ENCODE measurements at regions not wholly inside any gene's neighbourhood (a gene's known extent, or its start where the extent isn't known, plus 50 kb on each side); places are given as distances from the start of the nearest gene placed in this dataset.
"Not testable (repeated sequence)": the region's sequence is repeated elsewhere in the genome, so short reads cannot be mapped to it uniquely, and the experiment has no call there.

- not testable (repeated sequence) for DNase-seq (ENCODE audit: low read depth in 2 of 2)
Measured at GRCh38 chr17:13659051-13659450, 57.3 kb upstream of the HS3ST3A1 start.

GRCh38 chr17:13665872-13666635 is 64.3 kb upstream of the HS3ST3A1 start:
- no peak for DNase-seq (ENCODE audit: low read depth in 2 of 2)

- DNase-seq (ENCODE audit: low read depth in 2 of 2) = no peak
Measured at GRCh38 chr17:13671341-13671740, 69.6 kb upstream of the HS3ST3A1 start.

- peak; percentile 1 to 8 for DNase-seq (ENCODE audit: low read depth in 2 of 2)
Measured at GRCh38 chr17:13671771-13672170, 70.0 kb upstream of the HS3ST3A1 start.

- no peak for DNase-seq (ENCODE audit: low read depth in 2 of 2)
Measured at GRCh38 chr17:13678361-13678760, 76.6 kb upstream of the HS3ST3A1 start.

GRCh38 chr17:13678841-13679240 is 77.1 kb upstream of the HS3ST3A1 start:
- no peak for DNase-seq (ENCODE audit: low read depth in 2 of 2)

GRCh38 chr17:13688716-13689115 is 87.0 kb upstream of the HS3ST3A1 start:
- DNase-seq (ENCODE audit: low read depth in 2 of 2) = no peak

- no peak for DNase-seq (ENCODE audit: low read depth in 2 of 2)
Measured at GRCh38 chr17:13690806-13691205, 89.1 kb upstream of the HS3ST3A1 start.

- no peak for DNase-seq (ENCODE audit: low read depth in 2 of 2)
Measured at GRCh38 chr17:13694934-13695333, 93.2 kb upstream of the HS3ST3A1 start.

- DNase-seq (ENCODE audit: low read depth in 2 of 2) = no peak
Measured at GRCh38 chr17:13698832-13699231, 97.1 kb upstream of the HS3ST3A1 start.

GRCh38 chr17:13699261-13699660 is 97.5 kb upstream of the HS3ST3A1 start:
- no peak for DNase-seq (ENCODE audit: low read depth in 2 of 2)

- no peak for DNase-seq (ENCODE audit: low read depth in 2 of 2)
Measured at GRCh38 chr17:13702266-13702665, 100.5 kb upstream of the HS3ST3A1 start.

GRCh38 chr17:13704333-13704732 is 102.6 kb upstream of the HS3ST3A1 start:
- no peak for DNase-seq (ENCODE audit: low read depth in 2 of 2)

- no peak for DNase-seq (ENCODE audit: low read depth in 2 of 2)
Measured at GRCh38 chr17:13705221-13705620, 103.5 kb upstream of the HS3ST3A1 start.

GRCh38 chr17:13721705-13722104 is 120.0 kb upstream of the HS3ST3A1 start:
- no peak for DNase-seq (ENCODE audit: low read depth in 2 of 2)

- no peak for DNase-seq (ENCODE audit: low read depth in 2 of 2)
Measured at GRCh38 chr17:13725288-13725990, 123.7 kb upstream of the HS3ST3A1 start.

- no peak for DNase-seq (ENCODE audit: low read depth in 2 of 2)
Measured at GRCh38 chr17:13727441-13728171, 125.9 kb upstream of the HS3ST3A1 start.

GRCh38 chr17:13728781-13729180 is 127.1 kb upstream of the HS3ST3A1 start:
- DNase-seq (ENCODE audit: low read depth in 2 of 2) = no peak

- no peak for DNase-seq (ENCODE audit: low read depth in 2 of 2)
Measured at GRCh38 chr17:13729466-13730134, 127.9 kb upstream of the HS3ST3A1 start.

- DNase-seq (ENCODE audit: low read depth in 2 of 2) = no peak
Measured at GRCh38 chr17:13734880-13735279, 133.2 kb upstream of the HS3ST3A1 start.

GRCh38 chr17:13735444-13735843 is 133.7 kb upstream of the HS3ST3A1 start:
- no peak for DNase-seq (ENCODE audit: low read depth in 2 of 2)

GRCh38 chr17:13735861-13736260 is 134.1 kb upstream of the HS3ST3A1 start:
- no peak for DNase-seq (ENCODE audit: low read depth in 2 of 2)

All from stimulated activated CD8-positive, alpha-beta memory T cell treated with anti-CD3 and anti-CD28 coated beads, Interleukin-2, amount 100 ng/mL, for 48 hours (primary cell).